ENCODE measurements at regions not wholly inside any gene's neighbourhood (a gene's known extent, or its start where the extent isn't known, plus 50 kb on each side); places are given as distances from the start of the nearest gene placed in this dataset.

GRCh38 chr2:37868866-37869265 is 56.2 kb upstream of the RMDN2 start:
- no peak for DNase-seq

DNA sequence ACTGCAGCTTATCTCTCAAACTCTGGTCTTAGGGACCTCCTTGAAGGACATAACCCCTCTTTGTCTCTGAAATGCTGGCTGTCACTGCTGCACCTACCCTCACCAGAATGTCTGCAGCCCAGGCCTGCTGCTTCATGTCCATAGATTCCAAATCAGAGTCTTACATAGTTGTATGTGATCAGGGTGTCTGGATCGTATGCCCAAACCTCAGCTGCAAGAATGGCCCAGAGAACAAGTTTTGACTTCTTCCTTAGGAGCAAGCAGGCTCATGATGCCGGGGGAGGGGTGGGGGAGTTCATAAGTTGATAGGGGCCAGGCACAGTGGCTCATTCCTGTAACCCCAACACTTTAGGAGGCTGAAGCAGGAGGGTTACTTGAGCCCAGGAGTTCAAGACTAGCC is 55.8 kb upstream of the RMDN2 start:
- DNase-seq, result no peak

GRCh38 chr2:37869771-37870170 is 55.3 kb upstream of the RMDN2 start:
- peak; percentile 30 for DNase-seq

DNA sequence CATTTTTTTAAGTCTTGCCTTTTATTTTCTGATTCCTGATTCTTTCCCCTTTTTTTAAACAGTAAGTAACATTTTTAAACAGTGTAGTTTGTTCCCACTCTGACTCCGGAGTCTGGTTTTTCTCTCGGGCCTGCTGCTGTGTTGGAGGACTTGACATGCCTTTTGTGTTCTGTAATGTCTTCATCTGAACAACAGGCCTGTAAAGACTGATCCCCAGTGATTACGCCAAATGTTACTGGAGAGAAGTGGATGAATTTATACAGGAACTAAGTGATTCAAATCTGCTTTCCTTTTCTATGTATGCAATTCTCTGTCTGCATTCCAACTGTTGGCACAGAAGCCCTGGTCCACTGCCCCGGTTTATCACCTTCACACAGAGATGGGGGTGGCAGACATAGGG is 54.3 kb upstream of the RMDN2 start:
- DNase-seq, result peak; percentile 11

DNA sequence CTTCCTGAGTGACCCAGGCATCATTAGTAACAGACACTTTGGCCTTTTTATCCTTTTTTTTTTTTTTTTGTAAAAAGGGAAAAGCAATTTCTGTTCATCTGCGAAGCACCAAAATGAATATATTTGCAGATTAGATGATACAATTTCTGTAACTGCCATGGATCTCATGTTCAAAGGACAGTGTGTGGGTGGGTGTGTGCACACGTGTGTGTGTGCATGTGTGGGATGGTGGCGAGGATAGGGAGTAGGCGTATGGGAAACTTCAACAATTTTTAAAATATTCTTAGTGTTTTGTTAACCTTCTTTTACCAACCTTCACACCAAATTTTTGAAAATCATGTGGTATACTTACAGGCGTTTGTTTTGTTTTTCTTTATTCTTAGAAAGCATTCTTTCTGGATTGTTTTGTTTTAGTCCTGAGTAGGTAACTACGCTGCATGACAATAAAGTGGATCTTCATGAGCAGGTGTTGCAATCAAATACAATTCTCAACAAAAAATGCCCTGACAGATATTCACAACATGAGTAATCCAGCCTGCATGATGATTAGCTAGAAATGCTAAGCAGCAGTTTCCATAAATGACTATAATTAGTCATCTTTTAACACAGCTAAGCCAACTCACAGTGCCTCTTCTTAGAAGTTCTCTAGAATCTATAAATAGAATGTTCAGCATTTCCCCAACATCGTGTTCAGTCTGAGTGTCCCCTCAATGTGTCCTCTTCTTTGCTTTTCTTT is 53.5 kb upstream of the RMDN2 start:
- DNase-seq, result peak; percentile 40

- DNase-seq, result no peak
Measured at GRCh38 chr2:37872192-37872750, 52.8 kb upstream of the RMDN2 start.

GRCh38 chr2:37873229-37873628 is 51.9 kb upstream of the RMDN2 start:
- DNase-seq, result no peak

DNA sequence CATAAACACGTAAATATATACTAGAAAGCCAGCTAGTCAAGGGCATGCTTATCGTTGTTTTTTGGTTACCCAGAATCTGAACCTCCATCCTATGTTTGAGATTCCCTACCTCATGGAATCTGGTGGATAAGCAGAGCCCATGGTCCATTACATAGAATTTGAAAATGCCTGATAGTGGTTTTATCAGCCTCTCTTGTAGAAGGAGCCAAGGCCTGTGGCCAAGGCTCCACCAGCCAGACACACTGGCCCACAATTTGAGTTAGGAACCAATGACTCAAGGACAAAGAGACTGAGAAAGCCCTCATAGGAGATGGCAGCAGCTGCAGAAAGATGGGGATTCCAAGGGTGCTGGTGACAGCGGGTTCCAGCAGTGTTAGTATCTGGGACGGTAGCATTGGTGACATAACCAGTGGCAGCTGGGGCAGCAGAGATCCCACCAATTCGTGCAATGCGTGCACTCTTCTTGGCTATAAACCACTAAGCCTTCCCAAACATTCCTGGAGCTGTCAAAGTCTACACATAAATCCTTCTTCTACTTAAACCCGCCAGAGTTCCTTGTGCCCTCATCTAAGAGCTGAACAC is 51.2 kb upstream of the RMDN2 start:
- DNase-seq, result no peak

DNA sequence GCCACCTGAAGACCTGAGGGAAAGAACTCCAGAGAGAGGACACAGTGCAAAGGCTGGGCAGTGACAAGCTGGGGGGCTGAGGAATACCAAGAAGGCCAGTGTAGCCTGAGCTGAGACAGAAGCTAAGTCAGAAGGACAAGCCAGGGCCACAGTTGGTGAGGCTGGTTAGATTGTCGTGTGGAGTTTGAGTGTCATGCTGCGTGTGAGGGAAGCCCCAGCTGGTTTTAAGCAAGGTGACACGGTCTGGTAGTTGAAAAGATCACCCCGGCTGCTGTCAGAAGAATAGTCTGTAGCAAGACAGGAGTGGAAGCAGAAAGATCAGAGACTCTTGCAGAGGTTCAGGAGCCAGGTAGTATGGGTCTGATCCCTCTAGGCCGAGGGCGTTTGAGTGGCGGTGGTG is 50.6 kb upstream of the RMDN2 start:
- no peak for DNase-seq
